ENCODE measurements at regions not wholly inside any gene's neighbourhood (a gene's known extent, or its start where the extent isn't known, plus 50 kb on each side); places are given as distances from the start of the nearest gene placed in this dataset.

- TF ChIP-seq CHD7 (IDR thresholded peaks at IDR 0.05; ENCODE audit: insufficient replicate concordance, low read length), result no peak
- no peak for TF ChIP-seq CHD1 (IDR thresholded peaks at IDR 0.05; ENCODE audit: low read depth, low read length)
- no peak for TF ChIP-seq TAF1 (IDR thresholded peaks at IDR 0.05; ENCODE audit: low read depth, low read length)
- TF ChIP-seq SIX5 (IDR thresholded peaks at IDR 0.05; ENCODE audit: low read depth, low read length), result no peak
- no peak for TF ChIP-seq CHD2 (IDR thresholded peaks at IDR 0.05; ENCODE audit: low read length)
These were observed 772.9 kb upstream of the CRIM1 start (continued) for GRCh38 chr2:35582637-35583036.

Measured in H1 (cell line).